ENCODE measurements at regions not wholly inside any gene's neighbourhood (a gene's known extent, or its start where the extent isn't known, plus 50 kb on each side); places are given as distances from the start of the nearest gene placed in this dataset.

GRCh38 chr9:115715666-115716065 is 437.9 kb upstream of the PAPPA start:
- H3K27ac ChIP-seq, result no peak overlapping the region
- no peak for TF ChIP-seq CTCF (IDR thresholded peaks at IDR 0.05)
- TF ChIP-seq ZFX (IDR thresholded peaks at IDR 0.05; ENCODE audit: borderline replicate concordance), result no peak

GRCh38 chr9:115717298-115717697 is 436.3 kb upstream of the PAPPA start:
- TF ChIP-seq CTCF (IDR thresholded peaks at IDR 0.05) (no peak), ZFX (IDR thresholded peaks at IDR 0.05; ENCODE audit: borderline replicate concordance) (no peak)
- no peak overlapping the region for H3K27ac ChIP-seq

- TF ChIP-seq ZFX (IDR thresholded peaks at IDR 0.05; ENCODE audit: borderline replicate concordance) (no peak), CTCF (IDR thresholded peaks at IDR 0.05) (no peak)
Measured at GRCh38 chr9:115717711-115718173, 435.8 kb upstream of the PAPPA start.

GRCh38 chr9:115730396-115730795 is 423.2 kb upstream of the PAPPA start:
- H3K27ac ChIP-seq, result no peak overlapping the region
- TF ChIP-seq ZFX (IDR thresholded peaks at IDR 0.05; ENCODE audit: borderline replicate concordance), result no peak
- no peak for TF ChIP-seq CTCF (IDR thresholded peaks at IDR 0.05)

More at GRCh38 chr9:115717711-115718173, 435.8 kb upstream of the PAPPA start:
- H3K27ac ChIP-seq, result no peak overlapping the region

- TF ChIP-seq CTCF (IDR thresholded peaks at IDR 0.05) (no peak), ZFX (IDR thresholded peaks at IDR 0.05; ENCODE audit: borderline replicate concordance) (no peak)
Measured at GRCh38 chr9:115730845-115731244, 422.7 kb upstream of the PAPPA start.

GRCh38 chr9:115733318-115734110 is 420.1 kb upstream of the PAPPA start:
- no peak for TF ChIP-seq ZFX (IDR thresholded peaks at IDR 0.05; ENCODE audit: borderline replicate concordance)
- TF ChIP-seq CTCF (IDR thresholded peaks at IDR 0.05), result no peak
- no peak overlapping the region for H3K27ac ChIP-seq

More at GRCh38 chr9:115730845-115731244, 422.7 kb upstream of the PAPPA start:
- H3K27ac ChIP-seq, result no peak overlapping the region

All from 22Rv1 (cell line).